GM12892 (cell line): ENCODE measurements at regions not wholly inside any gene's neighbourhood (a gene's known extent, or its start where the extent isn't known, plus 50 kb on each side); places are given as distances from the start of the nearest gene placed in this dataset.

Source experiments
- POLR2A ChIP-seq: IDR thresholded peaks from 2 replicates; pipeline ENCODE4 v1.6.1; 2011; ENCODE audit warnings: low read depth, low read length, control low read depth
- POLR2AphosphoS5 ChIP-seq: IDR thresholded peaks from 2 replicates; pipeline ENCODE4 v1.6.1; 2011; ENCODE audit warnings: low read depth, low read length, control low read depth

GRCh38 chr16:17027488-17028129 is 443.2 kb downstream of the XYLT1 start:
- TF ChIP-seq POLR2AphosphoS5 (no peak), POLR2A (no peak)
